ENCODE measurements at regions not wholly inside any gene's neighbourhood (a gene's known extent, or its start where the extent isn't known, plus 50 kb on each side); places are given as distances from the start of the nearest gene placed in this dataset.
"Not testable (repeated sequence)": the region's sequence is repeated elsewhere in the genome, so short reads cannot be mapped to it uniquely, and the experiment has no call there.

DNA sequence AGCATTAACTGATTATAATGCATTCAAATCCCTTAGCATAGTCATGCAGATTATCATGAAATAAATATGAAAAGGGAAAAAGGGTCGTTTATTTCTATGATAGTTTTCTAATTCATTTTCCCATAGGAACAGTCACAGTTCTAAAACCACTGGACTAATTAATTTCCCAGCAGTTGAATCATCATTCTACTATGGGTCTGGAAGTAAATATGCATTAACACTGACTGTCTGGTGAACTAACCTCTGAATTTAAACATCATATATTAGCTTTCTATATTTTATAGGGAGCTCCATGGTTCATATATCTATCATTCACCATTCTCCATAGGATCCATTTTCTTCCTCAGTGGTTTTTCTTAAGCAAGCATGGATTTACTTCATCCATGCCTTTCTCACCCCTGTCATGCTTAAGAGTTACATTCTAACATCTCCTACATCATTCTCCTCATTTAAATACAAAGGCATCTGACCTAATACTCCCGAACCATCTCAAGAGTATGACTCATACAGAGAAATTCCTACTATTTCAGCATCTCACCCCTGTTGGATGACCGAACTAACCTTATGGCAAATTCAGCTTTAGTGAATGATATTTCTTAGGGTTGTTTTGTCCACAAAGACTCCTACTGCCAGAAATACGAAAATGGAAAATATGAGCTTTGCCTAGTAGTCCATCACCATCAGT, 198.7 kb upstream of the ADAMTS3 start:
- DNase-seq: no peak

- not testable (repeated sequence) for DNase-seq
These were observed 196.8 kb upstream of the ADAMTS3 start for GRCh38 chr4:72765788-72766187.

DNA sequence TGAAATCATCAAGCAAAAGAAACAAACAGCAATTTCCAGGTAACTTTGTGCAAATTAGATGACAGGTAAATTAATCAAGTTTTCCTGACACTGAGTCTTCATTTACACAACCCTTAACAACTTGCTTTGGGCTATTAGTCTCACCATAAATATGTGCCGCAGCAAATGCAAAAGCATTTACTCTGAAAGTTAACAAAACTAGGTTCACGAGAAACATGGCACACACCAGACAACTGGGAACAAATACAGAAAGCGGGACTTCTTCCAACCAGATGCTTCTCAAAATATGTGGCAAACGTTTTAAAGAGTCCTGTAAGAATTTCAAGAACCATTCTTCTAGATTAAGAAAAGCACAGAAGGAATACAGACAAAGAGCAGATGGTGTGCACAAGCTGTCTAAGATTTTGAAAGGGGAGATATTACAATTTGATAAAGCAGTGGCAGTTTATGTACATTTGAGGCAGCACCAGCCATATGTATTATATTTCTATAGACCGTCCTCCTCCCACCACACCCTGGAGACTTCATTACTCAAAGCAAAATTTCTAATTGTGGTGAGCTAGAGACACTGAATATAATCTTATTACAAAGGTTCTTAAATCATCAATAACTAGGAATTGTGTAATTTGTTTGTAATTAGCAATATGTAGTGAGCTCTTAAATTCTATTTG, 192.5 kb upstream of the ADAMTS3 start:
- DNase-seq: no peak

DNA sequence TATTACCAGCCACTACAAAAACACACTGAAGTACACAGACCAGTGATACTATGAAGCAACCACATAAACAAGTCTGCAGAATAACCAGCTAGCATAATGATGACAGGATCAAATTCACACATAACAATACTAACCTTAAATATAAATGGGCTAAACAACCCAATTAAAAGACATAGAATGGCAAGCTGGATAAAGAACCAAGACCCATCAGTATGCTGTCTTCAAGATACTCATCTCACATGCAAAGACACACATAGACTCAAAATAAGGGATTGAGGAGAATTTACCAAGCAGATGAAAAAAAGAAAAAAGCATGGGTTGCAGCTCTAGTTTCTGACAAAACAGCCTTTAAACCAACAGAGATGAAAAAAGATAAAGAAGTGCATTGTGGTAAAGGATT, 184.4 kb upstream of the ADAMTS3 start:
- DNase-seq: not testable (repeated sequence)

DNA sequence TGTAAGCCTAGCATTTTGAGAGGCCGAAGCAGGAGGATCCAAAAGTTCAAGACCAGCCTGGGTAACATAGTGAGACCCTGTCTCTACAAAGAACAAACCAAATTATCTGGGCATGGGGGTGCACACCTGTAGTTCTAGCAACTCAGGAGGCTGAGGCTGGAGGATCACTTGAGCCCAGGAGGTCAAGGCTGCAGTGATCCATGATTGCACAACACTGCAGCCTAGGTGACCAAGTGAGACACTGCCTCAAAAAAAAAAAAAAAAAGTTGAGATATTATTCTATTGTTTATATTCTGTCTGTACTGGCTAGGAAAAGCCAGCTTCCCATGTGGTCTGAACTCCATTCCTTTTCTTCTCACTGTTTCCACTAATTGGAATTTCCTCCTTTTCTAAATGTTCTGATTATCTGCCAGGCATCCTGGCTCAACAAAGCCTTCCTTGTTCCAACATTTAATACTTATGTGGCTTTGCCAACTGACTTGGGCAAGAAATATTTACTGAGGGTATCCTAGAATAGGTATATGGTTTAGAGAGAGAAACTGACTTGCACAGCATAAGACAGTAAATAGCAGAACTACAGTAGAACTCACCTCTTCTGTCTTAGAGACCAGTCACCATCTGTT, 175.2 kb upstream of the ADAMTS3 start:
- no peak for DNase-seq

DNA sequence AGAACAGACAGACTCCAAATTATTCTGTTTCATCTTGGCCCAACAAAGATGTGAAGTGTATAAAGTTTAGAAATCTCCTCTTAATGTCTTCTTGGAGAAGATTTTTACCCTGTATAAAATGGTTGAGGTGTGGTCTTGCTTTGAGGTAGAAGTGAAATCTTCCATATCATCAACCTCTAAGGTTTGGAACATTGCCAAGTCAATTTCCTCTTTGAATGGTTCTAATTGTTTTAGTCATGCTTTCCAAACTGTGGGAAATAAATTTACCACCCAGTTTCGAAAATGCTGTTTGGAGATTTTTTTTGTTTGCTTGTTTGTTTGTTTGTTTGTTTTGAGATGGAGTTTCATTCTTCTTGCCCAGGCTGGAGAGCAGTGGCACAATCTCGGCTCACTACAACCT, 174.1 kb upstream of the ADAMTS3 start:
- DNase-seq: no peak

- no peak for DNase-seq
These were observed 146.3 kb upstream of the ADAMTS3 start for GRCh38 chr4:72715299-72715698.

- DNase-seq: no peak
These were observed 145.7 kb upstream of the ADAMTS3 start for GRCh38 chr4:72714482-72715279.

GRCh38 chr4:72712997-72713396, 144.0 kb upstream of the ADAMTS3 start:
- DNase-seq: no peak

DNA sequence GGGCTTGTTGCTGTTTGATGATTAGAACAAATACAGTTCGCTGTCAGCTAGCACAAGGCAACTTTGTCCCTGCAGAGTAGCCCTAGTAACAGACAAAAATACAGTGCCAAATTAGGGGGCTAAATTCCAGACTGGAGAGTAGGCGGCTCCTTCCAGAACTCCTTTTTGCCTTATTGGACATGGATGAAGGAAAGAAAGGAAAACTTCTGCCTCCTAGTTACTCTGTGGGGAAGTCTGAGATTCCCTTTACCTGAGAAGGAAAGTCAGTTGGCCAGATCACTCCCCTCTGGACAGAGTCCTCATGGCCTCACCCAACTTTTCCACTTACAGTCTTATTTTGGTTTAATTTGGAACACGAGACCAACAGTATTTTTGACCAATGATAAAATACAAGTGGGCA, 140.5 kb upstream of the ADAMTS3 start:
- DNase-seq: no peak

DNA sequence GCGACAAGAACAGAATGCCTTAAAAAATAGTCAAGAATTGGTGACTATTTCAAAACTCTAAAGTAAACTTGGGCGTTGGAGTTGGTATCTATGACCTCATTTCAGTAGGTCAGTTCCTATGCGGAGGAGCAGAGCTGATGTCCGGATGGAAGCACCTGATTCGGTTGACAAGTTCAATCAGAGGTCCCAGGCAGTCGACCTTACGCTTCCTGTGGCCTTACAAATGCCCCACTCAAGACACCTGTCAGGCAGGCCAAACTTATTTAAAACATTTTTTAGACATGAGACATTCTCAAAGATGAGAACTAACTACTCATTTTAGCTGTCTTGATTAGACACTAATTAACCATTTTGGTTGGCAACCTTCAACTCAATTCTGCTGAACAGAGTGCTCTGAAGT, 137.7 kb upstream of the ADAMTS3 start:
- no peak for DNase-seq

DNA sequence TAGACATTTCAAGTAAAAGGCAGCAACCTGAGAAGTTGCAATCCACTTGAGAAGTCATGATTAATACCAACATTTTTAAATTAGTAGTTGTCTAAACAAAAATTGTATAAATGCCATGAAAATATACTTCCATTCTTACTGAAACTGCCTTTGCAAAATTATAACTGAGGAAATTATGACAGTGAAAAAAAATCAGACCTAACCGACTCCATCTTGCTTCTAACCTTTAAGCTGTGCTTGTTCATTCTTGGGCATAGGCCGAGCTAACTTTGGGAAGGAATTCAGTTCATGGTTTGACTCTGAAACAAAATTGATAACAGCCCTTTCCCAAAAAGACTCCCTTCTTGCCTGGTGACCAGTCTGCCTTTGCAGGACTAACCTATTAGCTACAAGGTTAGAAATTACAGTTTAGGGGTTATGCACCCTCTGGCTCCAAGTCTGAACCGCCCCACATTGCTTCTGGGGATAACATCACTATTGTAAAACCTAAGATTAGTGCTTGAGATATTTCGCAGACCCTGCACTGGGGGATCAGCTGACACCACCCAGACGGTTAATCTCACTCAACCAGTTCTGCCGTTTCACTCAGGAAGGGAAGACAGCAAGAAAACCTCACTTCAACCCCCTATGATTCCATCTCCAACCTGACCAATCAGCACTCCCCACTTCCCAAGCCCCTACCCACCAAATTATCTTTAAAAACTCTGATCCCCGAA, 136.1 kb upstream of the ADAMTS3 start:
- not testable (repeated sequence) for DNase-seq

GRCh38 chr4:72702948-72703347, 133.9 kb upstream of the ADAMTS3 start:
- no peak for DNase-seq

DNA sequence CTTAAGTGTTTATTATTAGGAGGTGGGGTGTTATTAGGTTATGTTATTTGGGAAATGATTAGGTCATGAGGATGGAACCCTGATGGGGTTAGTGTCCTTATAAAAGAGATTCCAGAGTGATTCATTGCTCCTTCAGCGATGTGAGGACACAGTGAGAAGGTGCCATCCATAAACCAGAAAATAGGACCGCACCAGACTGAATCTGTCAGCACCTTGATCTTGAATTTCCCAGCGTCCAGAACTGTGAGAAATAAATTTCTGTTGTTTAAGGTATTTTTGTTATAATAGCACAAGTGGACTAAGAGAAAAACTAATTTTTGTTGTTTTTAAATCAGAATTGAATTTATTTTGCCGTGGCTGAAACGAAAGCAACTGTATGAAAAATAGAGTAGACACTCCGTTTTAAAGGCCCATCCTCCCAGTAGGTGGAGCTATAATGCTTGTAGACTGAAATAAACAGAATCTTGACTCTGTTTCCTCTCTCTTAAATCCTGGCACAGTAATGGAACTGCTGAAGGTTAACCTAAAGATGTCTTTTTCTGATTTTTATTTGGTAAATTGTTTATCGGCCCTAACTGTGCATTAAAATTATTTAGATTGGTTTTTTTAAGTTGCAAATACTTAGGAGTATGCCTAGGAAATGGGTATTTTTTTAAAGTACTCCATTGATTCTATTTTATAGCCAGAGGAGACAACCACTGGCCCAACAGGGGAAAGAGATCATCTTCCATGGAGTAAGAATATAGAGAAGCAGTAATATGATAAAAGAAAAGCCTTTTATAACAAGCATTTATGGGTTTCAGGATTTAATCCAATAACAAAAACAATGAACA, 133.2 kb upstream of the ADAMTS3 start:
- no peak for DNase-seq

DNA sequence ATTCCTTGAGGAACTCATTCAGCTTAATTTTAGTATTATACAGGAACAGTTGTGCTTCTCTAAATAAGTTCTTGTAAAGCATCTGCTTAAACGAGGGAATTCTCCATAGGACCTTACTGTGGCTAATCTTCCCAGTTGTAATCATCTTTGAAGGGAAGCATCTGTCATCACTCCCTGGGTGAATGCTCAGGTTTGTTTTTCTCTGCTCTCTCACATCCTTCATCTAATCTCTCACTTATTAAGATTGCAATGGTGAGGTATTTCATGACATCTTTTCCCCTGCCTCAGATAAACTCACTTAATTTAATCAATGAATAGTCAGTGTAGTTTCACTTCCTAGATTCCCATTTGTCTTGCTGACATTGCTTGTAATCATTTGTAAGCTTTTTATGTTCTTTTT, 121.8 kb upstream of the ADAMTS3 start:
- DNase-seq: no peak

GRCh38 chr4:72689923-72690322, 120.9 kb upstream of the ADAMTS3 start:
- no peak for DNase-seq

DNA sequence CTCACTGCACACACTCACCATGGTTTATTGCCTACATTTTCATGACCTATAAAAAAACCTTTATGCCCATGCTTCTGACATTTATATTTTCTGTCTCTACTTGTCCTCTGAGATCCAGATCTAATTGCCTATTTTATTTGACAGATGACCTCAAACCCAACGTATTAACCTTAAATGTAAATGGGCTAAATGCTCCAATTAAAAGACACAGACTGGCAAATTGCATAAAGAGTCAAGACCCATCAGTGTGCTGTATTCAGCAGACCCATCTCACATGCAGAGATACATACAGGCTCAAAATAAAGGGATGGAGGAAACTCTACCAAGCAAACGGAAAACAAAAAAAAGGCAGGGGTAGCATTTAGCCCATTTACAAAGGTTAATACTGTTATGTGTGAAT, 117.4 kb upstream of the ADAMTS3 start:
- DNase-seq: not testable (repeated sequence)

- DNase-seq: no peak
These were observed 110.6 kb upstream of the ADAMTS3 start for GRCh38 chr4:72679666-72680065.

DNA sequence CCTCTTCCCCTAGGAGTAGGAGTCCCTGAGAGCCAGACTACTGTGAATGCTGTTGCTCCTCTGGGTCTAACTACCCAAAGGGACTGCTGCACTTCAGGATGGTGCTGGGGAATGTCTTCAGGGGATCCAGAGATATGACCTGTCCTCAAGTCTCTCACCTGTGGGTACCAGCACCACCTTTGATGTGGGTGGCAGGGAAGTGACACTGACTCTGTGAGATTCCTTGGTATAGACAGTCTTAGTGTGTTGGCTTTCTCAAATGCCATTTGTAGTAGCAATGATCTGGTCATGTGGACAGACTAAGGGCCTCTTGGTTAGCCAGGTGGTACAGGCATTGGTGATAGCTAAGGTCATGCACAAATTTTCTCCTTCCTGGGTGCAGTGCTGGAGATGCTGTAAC, 108.9 kb upstream of the ADAMTS3 start:
- DNase-seq: no peak

GRCh38 chr4:72677265-72677664, 108.2 kb upstream of the ADAMTS3 start:
- no peak for DNase-seq

- DNase-seq: no peak
These were observed 103.0 kb upstream of the ADAMTS3 start for GRCh38 chr4:72671980-72672379.

- DNase-seq: no peak
These were observed 101.5 kb upstream of the ADAMTS3 start for GRCh38 chr4:72670521-72670920.

All from NCI-H2171 treated with DMSO at 0.1 percent for 48 hours (cell line).